ENCODE measurements at regions not wholly inside any gene's neighbourhood (a gene's known extent, or its start where the extent isn't known, plus 50 kb on each side); places are given as distances from the start of the nearest gene placed in this dataset.

DNA sequence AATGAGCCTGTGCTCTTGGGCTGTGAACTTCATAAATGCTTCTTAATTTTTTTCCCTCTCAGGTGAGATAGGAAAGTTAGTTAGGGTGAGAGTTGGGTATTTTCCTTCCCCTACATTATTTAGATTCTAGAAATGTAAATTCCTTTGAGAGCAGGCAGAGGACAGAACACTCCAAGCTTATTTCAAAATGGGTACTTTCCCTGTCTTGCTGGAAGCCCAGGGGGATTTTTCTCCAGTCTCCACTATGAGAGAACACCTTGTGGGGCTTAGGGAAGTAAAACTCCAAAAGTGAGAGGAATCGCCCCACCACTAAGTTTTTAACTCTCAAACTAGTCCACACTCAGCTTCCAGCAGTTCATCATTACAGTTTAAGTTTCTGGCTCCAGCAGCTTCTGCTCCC is 253.2 kb upstream of the CTAGE1 start (continued):
- TF ChIP-seq MXD4 (CRISPR knock-in tag; IDR thresholded peaks at IDR 0.05; ENCODE audit: borderline replicate concordance) = no peak
- TF ChIP-seq, protein P1, sequence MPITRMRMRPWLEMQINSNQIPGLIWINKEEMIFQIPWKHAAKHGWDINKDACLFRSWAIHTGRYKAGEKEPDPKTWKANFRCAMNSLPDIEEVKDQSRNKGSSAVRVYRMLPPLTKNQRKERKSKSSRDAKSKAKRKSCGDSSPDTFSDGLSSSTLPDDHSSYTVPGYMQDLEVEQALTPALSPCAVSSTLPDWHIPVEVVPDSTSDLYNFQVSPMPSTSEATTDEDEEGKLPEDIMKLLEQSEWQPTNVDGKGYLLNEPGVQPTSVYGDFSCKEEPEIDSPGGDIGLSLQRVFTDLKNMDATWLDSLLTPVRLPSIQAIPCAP (CRISPR knock-in tag; IDR thresholded peaks at IDR 0.05) = no peak
- TF ChIP-seq CBFB (CRISPR knock-in tag; IDR thresholded peaks at IDR 0.05; ENCODE audit: low read depth) = no peak

DNA sequence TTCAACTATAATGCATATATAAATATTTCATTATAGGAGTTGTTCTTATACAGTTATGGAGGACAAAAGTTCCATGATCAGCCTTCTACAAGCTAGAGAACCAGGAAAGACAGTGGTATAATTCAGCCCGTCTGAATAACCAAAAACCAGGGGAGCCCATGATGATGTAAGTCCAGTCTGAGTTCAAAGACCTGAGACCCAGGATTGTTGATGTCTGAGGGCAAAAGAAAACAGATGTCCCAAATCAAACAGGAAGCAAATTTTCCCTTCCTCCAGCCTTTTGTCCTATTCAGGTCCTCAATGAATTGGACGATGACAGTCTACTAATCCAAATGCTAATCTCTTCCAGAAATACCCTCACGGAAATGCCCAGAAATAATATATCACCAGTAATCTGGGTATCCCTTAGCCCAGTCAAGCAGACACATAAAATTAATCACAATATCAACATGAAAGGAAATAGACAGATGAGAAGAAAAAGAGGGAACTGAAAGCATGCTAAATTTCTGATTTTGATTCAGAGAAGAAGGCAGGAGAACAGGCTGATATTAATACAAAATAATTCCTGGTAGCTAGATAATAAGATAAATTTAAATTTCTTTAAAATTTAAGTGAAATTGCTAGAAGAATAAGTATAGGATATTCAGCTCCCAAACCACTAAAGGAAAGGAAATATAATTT is 255.6 kb upstream of the CTAGE1 start:
- POLR2A ChIA-PET = no interaction called here
- ATAC-seq (no peak), DNase-seq (ENCODE audit: low spot score) (no peak)
- no peaks in the 10 kb centered on the region for H3K4me1 Mint-ChIP-seq
- no peaks in the 10 kb centered on the region for H3K36me3 Mint-ChIP-seq
- no peak overlapping the region for H3K4me3 Mint-ChIP-seq
- no peak for TF ChIP-seq SMAD3 (CRISPR knock-in tag; IDR thresholded peaks at IDR 0.05; ENCODE audit: borderline replicate concordance)
- TF ChIP-seq CREM (CRISPR knock-in tag; IDR thresholded peaks at IDR 0.05) = no peak
- TF ChIP-seq, protein P2, sequence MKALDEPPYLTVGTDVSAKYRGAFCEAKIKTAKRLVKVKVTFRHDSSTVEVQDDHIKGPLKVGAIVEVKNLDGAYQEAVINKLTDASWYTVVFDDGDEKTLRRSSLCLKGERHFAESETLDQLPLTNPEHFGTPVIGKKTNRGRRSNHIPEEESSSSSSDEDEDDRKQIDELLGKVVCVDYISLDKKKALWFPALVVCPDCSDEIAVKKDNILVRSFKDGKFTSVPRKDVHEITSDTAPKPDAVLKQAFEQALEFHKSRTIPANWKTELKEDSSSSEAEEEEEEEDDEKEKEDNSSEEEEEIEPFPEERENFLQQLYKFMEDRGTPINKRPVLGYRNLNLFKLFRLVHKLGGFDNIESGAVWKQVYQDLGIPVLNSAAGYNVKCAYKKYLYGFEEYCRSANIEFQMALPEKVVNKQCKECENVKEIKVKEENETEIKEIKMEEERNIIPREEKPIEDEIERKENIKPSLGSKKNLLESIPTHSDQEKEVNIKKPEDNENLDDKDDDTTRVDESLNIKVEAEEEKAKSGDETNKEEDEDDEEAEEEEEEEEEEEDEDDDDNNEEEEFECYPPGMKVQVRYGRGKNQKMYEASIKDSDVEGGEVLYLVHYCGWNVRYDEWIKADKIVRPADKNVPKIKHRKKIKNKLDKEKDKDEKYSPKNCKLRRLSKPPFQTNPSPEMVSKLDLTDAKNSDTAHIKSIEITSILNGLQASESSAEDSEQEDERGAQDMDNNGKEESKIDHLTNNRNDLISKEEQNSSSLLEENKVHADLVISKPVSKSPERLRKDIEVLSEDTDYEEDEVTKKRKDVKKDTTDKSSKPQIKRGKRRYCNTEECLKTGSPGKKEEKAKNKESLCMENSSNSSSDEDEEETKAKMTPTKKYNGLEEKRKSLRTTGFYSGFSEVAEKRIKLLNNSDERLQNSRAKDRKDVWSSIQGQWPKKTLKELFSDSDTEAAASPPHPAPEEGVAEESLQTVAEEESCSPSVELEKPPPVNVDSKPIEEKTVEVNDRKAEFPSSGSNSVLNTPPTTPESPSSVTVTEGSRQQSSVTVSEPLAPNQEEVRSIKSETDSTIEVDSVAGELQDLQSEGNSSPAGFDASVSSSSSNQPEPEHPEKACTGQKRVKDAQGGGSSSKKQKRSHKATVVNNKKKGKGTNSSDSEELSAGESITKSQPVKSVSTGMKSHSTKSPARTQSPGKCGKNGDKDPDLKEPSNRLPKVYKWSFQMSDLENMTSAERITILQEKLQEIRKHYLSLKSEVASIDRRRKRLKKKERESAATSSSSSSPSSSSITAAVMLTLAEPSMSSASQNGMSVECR (CRISPR knock-in tag; IDR thresholded peaks at IDR 0.05; ENCODE audit: borderline replicate concordance) = no peak
- TF ChIP-seq NFATC4 (CRISPR knock-in tag; IDR thresholded peaks at IDR 0.05) = no peak
- no peak for TF ChIP-seq ZNF671 (CRISPR knock-in tag; IDR thresholded peaks at IDR 0.05)
- no peak for TF ChIP-seq JAZF1 (CRISPR knock-in tag; IDR thresholded peaks at IDR 0.05)
- TF ChIP-seq TCF7 (CRISPR knock-in tag; IDR thresholded peaks at IDR 0.05; ENCODE audit: low read depth) = no peak
- TF ChIP-seq, protein P3, sequence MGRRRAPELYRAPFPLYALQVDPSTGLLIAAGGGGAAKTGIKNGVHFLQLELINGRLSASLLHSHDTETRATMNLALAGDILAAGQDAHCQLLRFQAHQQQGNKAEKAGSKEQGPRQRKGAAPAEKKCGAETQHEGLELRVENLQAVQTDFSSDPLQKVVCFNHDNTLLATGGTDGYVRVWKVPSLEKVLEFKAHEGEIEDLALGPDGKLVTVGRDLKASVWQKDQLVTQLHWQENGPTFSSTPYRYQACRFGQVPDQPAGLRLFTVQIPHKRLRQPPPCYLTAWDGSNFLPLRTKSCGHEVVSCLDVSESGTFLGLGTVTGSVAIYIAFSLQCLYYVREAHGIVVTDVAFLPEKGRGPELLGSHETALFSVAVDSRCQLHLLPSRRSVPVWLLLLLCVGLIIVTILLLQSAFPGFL (CRISPR knock-in tag; IDR thresholded peaks at IDR 0.05; ENCODE audit: borderline replicate concordance) = no peak
- no peak for TF ChIP-seq GTF2I (CRISPR knock-in tag; conservative IDR thresholded peaks at IDR 0.05)
- TF ChIP-seq, protein P4, sequence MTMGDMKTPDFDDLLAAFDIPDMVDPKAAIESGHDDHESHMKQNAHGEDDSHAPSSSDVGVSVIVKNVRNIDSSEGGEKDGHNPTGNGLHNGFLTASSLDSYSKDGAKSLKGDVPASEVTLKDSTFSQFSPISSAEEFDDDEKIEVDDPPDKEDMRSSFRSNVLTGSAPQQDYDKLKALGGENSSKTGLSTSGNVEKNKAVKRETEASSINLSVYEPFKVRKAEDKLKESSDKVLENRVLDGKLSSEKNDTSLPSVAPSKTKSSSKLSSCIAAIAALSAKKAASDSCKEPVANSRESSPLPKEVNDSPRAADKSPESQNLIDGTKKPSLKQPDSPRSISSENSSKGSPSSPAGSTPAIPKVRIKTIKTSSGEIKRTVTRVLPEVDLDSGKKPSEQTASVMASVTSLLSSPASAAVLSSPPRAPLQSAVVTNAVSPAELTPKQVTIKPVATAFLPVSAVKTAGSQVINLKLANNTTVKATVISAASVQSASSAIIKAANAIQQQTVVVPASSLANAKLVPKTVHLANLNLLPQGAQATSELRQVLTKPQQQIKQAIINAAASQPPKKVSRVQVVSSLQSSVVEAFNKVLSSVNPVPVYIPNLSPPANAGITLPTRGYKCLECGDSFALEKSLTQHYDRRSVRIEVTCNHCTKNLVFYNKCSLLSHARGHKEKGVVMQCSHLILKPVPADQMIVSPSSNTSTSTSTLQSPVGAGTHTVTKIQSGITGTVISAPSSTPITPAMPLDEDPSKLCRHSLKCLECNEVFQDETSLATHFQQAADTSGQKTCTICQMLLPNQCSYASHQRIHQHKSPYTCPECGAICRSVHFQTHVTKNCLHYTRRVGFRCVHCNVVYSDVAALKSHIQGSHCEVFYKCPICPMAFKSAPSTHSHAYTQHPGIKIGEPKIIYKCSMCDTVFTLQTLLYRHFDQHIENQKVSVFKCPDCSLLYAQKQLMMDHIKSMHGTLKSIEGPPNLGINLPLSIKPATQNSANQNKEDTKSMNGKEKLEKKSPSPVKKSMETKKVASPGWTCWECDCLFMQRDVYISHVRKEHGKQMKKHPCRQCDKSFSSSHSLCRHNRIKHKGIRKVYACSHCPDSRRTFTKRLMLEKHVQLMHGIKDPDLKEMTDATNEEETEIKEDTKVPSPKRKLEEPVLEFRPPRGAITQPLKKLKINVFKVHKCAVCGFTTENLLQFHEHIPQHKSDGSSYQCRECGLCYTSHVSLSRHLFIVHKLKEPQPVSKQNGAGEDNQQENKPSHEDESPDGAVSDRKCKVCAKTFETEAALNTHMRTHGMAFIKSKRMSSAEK (CRISPR knock-in tag; IDR thresholded peaks at IDR 0.05; ENCODE audit: borderline replicate concordance) = no peak
- no peak for TF ChIP-seq NFYB (CRISPR knock-in tag; conservative IDR thresholded peaks at IDR 0.05; ENCODE audit: low read depth)
- no peak for TF ChIP-seq NR2C2 (CRISPR knock-in tag; IDR thresholded peaks at IDR 0.05)
- TF ChIP-seq, protein P5, sequence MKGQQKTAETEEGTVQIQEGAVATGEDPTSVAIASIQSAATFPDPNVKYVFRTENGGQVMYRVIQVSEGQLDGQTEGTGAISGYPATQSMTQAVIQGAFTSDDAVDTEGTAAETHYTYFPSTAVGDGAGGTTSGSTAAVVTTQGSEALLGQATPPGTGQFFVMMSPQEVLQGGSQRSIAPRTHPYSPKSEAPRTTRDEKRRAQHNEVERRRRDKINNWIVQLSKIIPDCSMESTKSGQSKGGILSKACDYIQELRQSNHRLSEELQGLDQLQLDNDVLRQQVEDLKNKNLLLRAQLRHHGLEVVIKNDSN (CRISPR knock-in tag; IDR thresholded peaks at IDR 0.05) = no peak
- H3K27ac Mint-ChIP-seq = no peak overlapping the region
- CTCF ChIA-PET = no interaction called here
- H3K9me3 Mint-ChIP-seq = no peaks in the 10 kb centered on the region
- peaks cover 4% of the 10 kb centered on the region; the same call in 1 of the 2 replicates for H3K27me3 Mint-ChIP-seq (ENCODE audit: low read depth)

Data from WTC11 (cell line).